ENCODE measurements at regions not wholly inside any gene's neighbourhood (a gene's known extent, or its start where the extent isn't known, plus 50 kb on each side); places are given as distances from the start of the nearest gene placed in this dataset.

DNA sequence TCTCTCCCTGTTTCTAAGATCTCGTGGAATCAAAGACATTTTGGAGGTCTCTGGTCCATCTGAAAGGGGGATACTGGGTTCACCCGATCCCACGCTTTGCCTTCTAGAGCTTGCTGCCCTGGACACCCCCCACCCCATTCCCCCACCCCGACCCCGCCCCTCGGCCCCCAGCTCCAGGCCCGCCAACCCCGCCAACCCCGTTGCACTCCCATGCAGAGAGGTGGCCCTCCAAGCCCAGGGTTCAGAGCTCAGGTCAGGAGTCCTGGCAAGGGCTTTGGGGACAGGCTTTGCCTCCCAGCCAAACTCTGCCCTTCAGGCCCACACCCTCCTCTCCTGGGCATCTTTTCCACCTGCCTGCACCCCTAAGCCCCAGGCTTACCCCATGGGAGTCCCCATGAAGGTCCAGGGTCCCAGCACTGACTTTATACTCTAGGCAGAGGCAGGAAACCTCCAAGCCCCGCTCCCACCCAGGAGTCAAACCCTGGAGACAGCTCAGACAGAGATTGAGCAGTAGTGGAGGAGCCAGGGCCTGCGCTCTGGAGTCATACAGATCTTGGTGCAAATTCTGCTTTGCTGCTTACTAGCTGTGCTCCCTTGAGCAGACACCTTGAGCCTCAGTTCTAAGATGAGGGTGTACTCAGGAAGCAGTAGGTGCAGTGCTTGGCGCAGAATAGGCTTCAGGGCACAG is 155.9 kb downstream of the FOXD2 start:
- TF ChIP-seq, protein P1, sequence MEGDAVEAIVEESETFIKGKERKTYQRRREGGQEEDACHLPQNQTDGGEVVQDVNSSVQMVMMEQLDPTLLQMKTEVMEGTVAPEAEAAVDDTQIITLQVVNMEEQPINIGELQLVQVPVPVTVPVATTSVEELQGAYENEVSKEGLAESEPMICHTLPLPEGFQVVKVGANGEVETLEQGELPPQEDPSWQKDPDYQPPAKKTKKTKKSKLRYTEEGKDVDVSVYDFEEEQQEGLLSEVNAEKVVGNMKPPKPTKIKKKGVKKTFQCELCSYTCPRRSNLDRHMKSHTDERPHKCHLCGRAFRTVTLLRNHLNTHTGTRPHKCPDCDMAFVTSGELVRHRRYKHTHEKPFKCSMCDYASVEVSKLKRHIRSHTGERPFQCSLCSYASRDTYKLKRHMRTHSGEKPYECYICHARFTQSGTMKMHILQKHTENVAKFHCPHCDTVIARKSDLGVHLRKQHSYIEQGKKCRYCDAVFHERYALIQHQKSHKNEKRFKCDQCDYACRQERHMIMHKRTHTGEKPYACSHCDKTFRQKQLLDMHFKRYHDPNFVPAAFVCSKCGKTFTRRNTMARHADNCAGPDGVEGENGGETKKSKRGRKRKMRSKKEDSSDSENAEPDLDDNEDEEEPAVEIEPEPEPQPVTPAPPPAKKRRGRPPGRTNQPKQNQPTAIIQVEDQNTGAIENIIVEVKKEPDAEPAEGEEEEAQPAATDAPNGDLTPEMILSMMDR (conservative IDR thresholded peaks at IDR 0.05 in 1 of 2, IDR thresholded peaks at IDR 0.05 in 1 of 2; ENCODE audit: extremely low read depth in 1 of 2, insufficient read depth in 1 of 2, low read depth in 1 of 2, low read length in 2 of 2): no peak
- no peak for TF ChIP-seq EZH2 (IDR thresholded peaks at IDR 0.05; ENCODE audit: borderline replicate concordance, low read length)
